IMR-90 (cell line): ENCODE measurements at regions not wholly inside any gene's neighbourhood (a gene's known extent, or its start where the extent isn't known, plus 50 kb on each side); places are given as distances from the start of the nearest gene placed in this dataset.

Experiments
- ATAC-seq: fragments of 200-7000 bp; cut with Tn5 transposase; 2 replicates; pipeline ENCODE4 v1.9.1; 2020; ENCODE audit warnings: low read depth, mild to moderate bottlenecking, moderate library complexity
- BruUV-seq: library from RNA; stranded (reverse); fragments of 400-500 nt; replicated peaks from 2 replicates; lab custom pipeline; 2021; lab: Mats Ljungman, UMichigan
- CTCF ChIA-PET: fragments of 300-600 bp; formaldehyde crosslinking; extraction: SDS; loops from one replicate; lab custom pipeline; 2021; ENCODE audit warnings: antibody characterized with exemption; lab: Yijun Ruan, JAX
- POLR2A ChIA-PET: fragments of 300-600 bp; sonication (Branson Sonifier 250); formaldehyde crosslinking; loops from one replicate; lab custom pipeline; 2022; ENCODE audit warnings: antibody characterized with exemption; ENCODE audit not compliant: unreplicated experiment; lab: Charles Lee
- DNase-seq: peaks from one replicate; pipeline ENCODE4 v3.0.0; 2013
- H2AFZ ChIP-seq: replicated peaks from 2 replicates; pipeline ENCODE3; 2013; ENCODE audit warnings: low read length, mild to moderate bottlenecking; ENCODE audit not compliant: poor library complexity
- H2AK5ac ChIP-seq: 2 replicates; pipeline ENCODE4 v1.6.1; 2013; ENCODE audit warnings: low read depth, low read length, inconsistent platforms
- H2AK9ac ChIP-seq: replicated peaks from 2 replicates; pipeline ENCODE3; 2013; ENCODE audit warnings: mild to moderate bottlenecking, low read depth, low read length, moderate library complexity; ENCODE audit not compliant: poor library complexity
- H2BK120ac ChIP-seq: 2 replicates; pipeline ENCODE4 v1.6.1; 2013; ENCODE audit warnings: low read depth, low read length, inconsistent platforms
- H2BK15ac ChIP-seq: 3 replicates; pipeline ENCODE4 v1.6.1; 2013; ENCODE audit warnings: low read depth, low read length, inconsistent platforms
- H2BK20ac ChIP-seq: 2 replicates; pipeline ENCODE4 v1.6.1; 2013; ENCODE audit warnings: low read depth, mild to moderate bottlenecking, inconsistent platforms, low read length, moderate library complexity
- H2BK5ac ChIP-seq: 2 replicates; pipeline ENCODE4 v1.6.1; 2013; ENCODE audit warnings: mild to moderate bottlenecking, low read depth, low read length, inconsistent platforms; ENCODE audit not compliant: poor library complexity, severe bottlenecking
- H3K14ac ChIP-seq: replicated peaks from 2 replicates; pipeline ENCODE4 v1.6.1; 2013; ENCODE audit warnings: low read depth, low read length, inconsistent platforms
- H3K18ac ChIP-seq: 2 replicates; pipeline ENCODE4 v1.6.1; 2013; ENCODE audit warnings: low read depth, low read length, control low read depth
- H3K23ac ChIP-seq: 2 replicates; pipeline ENCODE4 v1.6.1; 2013; ENCODE audit warnings: low read depth, low read length, inconsistent platforms
- H3K27ac ChIP-seq: 2 replicates; pipeline ENCODE4 v1.5.1; 2013; ENCODE audit warnings: mild to moderate bottlenecking, control low read depth, low read length; ENCODE audit not compliant: insufficient read depth
- H3K27me3 ChIP-seq: 2 replicates; pipeline ENCODE4 v1.6.1; 2013; ENCODE audit warnings: low read length; ENCODE audit not compliant: control insufficient read depth, insufficient read depth
- H3K36me3 ChIP-seq: 2 replicates; pipeline ENCODE4 v1.6.1; 2013; ENCODE audit warnings: low read length, mixed read lengths; ENCODE audit not compliant: control insufficient read depth, insufficient read depth
- H3K4ac ChIP-seq: 2 replicates; pipeline ENCODE4 v1.6.1; 2013; ENCODE audit warnings: low read depth, low read length, inconsistent platforms
- H3K4me1 ChIP-seq: 2 replicates; pipeline ENCODE4 v1.6.1; 2013; ENCODE audit warnings: low read length, mixed read lengths; ENCODE audit not compliant: control insufficient read depth, insufficient read depth
- H3K4me2 ChIP-seq: 2 replicates; pipeline ENCODE4 v1.6.1; 2013; ENCODE audit warnings: low read depth, mild to moderate bottlenecking, control low read depth, low read length, moderate library complexity
- H3K4me3 ChIP-seq: 2 replicates; pipeline ENCODE4 v1.5.1; 2013; ENCODE audit warnings: low read depth, mild to moderate bottlenecking, control low read depth, low read length, moderate library complexity; ENCODE audit not compliant: insufficient read depth
- H3K56ac ChIP-seq: 2 replicates; pipeline ENCODE4 v1.6.1; 2013; ENCODE audit warnings: low read length, inconsistent platforms; ENCODE audit not compliant: insufficient read depth; ENCODE audit errors: extremely low read depth
- H3K79me1 ChIP-seq, 2 experiments: 2 replicates each; pipeline ENCODE4 v1.6.1; 2013; ENCODE audit warnings: low read length in 2 of 2, inconsistent platforms in 1 of 2, low read depth in 1 of 2
- H3K9ac ChIP-seq: 2 replicates; pipeline ENCODE4 v1.6.1; 2013; ENCODE audit warnings: low read depth, low read length, control low read depth
- H3K9me1 ChIP-seq: 2 replicates; pipeline ENCODE4 v1.6.1; 2013; ENCODE audit warnings: low read length, inconsistent platforms; ENCODE audit not compliant: insufficient read depth
- H3K9me3 ChIP-seq: 2 replicates; pipeline ENCODE4 v1.6.1; 2013; ENCODE audit warnings: low read length; ENCODE audit not compliant: control insufficient read depth, insufficient read depth
- H4K20me1 ChIP-seq: 2 replicates; pipeline ENCODE4 v1.6.1; 2013; ENCODE audit warnings: low read length, inconsistent platforms; ENCODE audit not compliant: insufficient read depth
- H4K5ac ChIP-seq: 2 replicates; pipeline ENCODE4 v1.6.1; 2013; ENCODE audit warnings: mild to moderate bottlenecking, low read depth, low read length, control low read depth
- H4K8ac ChIP-seq, 2 experiments: 2 replicates each; pipeline ENCODE4 v1.6.1; 2013; ENCODE audit warnings: low read depth in 2 of 2, low read length in 2 of 2, control low read depth in 1 of 2, inconsistent platforms in 1 of 2
- H4K91ac ChIP-seq: 2 replicates; pipeline ENCODE4 v1.6.1; 2013; ENCODE audit warnings: low read depth, low read length, inconsistent platforms; ENCODE audit not compliant: insufficient read depth
- BHLHE40 ChIP-seq: fragments of 150-350 bp; IDR thresholded peaks from 2 replicates; pipeline ENCODE4 v1.6.1; 2016; ENCODE audit warnings: mild to moderate bottlenecking, low read depth, low read length
- CEBPB ChIP-seq: IDR thresholded peaks from 2 replicates; pipeline ENCODE4 v1.6.1; 2012; ENCODE audit warnings: low read depth, low read length, improper control_type of control experiment
- FOS ChIP-seq: fragments of 150-350 bp; IDR thresholded peaks from 2 replicates; pipeline ENCODE4 v1.6.1; 2016; ENCODE audit warnings: low read depth, low read length
- MAFK ChIP-seq: IDR thresholded peaks from 2 replicates; pipeline ENCODE4 v1.6.1; 2012; ENCODE audit warnings: low read depth, low read length, improper control_type of control experiment
- NFE2L2 ChIP-seq: fragments of 150-350 bp; IDR thresholded peaks from 2 replicates; pipeline ENCODE4 v1.6.1; 2016; ENCODE audit warnings: low read depth, mild to moderate bottlenecking, low read length
- POLR2A ChIP-seq: IDR thresholded peaks from 2 replicates; pipeline ENCODE4 v1.6.1; 2012; ENCODE audit warnings: mild to moderate bottlenecking, low read depth, low read length
- RCOR1 ChIP-seq: IDR thresholded peaks from 2 replicates; pipeline ENCODE4 v1.6.1; 2012; ENCODE audit warnings: mild to moderate bottlenecking, low read length, improper control_type of control experiment; ENCODE audit not compliant: insufficient replicate concordance
- RFX5 ChIP-seq: IDR thresholded peaks from 2 replicates; pipeline ENCODE4 v1.8.0; 2012; ENCODE audit warnings: low read depth, mild to moderate bottlenecking, low read length, moderate library complexity
- SMC3 ChIP-seq: fragments of 150-350 bp; IDR thresholded peaks from 2 replicates; pipeline ENCODE4 v1.6.1; 2016; ENCODE audit warnings: low read depth, mild to moderate bottlenecking, antibody characterized with exemption, low read length, moderate library complexity
- USF2 ChIP-seq: fragments of 150-350 bp; IDR thresholded peaks from 2 replicates; pipeline ENCODE4 v1.6.1; 2017; ENCODE audit warnings: mild to moderate bottlenecking, antibody characterized with exemption, low read length, low read depth
- WGBS, 2 experiments: methylation state at CpG; one replicate each; pipeline versions ENCODE4 v1.1.5 to v1.1.7; 2013; ENCODE audit warnings: missing lambda C conversion rate in 2 of 2; ENCODE audit not compliant: insufficient read length in 1 of 2; ENCODE audit errors: extremely low coverage in 2 of 2; 5-methylcytosine and 5-hydroxymethylcytosine counted together
- dilution Hi-C: fragments of 300-500 bp; cut with HindIII; formaldehyde crosslinking; loops from one replicate; pipeline ENCODE4 v1.14.3; 2018; ENCODE audit warnings: low sequenced_read_pairs; ENCODE audit not compliant: unreplicated experiment
- in situ Hi-C: fragments of 300-500 bp; cut with MboI; formaldehyde crosslinking; loops from 3 replicates; pipeline ENCODE4 v1.14.3; 2019; ENCODE audit warnings: low sequenced_read_pairs, inconsistent platforms, mixed read lengths
- intact Hi-C: fragments of 100-400 bp; cut with micrococcal nuclease; formaldehyde crosslinking; loops from 2 replicates; pipeline ENCODE4 v1.10.0; 2022

- ChIA-PET POLR2A (no interaction called here), CTCF (no interaction called here)
Observed at GRCh38 chr20:54407459-54407858, 67.9 kb upstream of the DOK5 start.

More at GRCh38 chr20:54407459-54407858, 67.9 kb upstream of the DOK5 start:
- Histone ChIP-seq H3K27me3 (no peaks in the 10 kb centered on the region; the same call in 1 of the 2 replicates), H3K14ac (no peak overlapping the region), H4K20me1 (no peaks in the 10 kb centered on the region), H4K5ac (no peak overlapping the region), H3K56ac (no peak overlapping the region), H4K8ac (no peak overlapping the region), H3K27ac (no peak overlapping the region), H3K9ac (no peak overlapping the region), H3K4me1 (no peaks in the 10 kb centered on the region), H2BK15ac (no peak overlapping the region), H3K4ac (no peak overlapping the region), H3K4me3 (no peak overlapping the region), H2BK5ac (no peak overlapping the region), H4K91ac (no peak overlapping the region), H3K9me1 (no peaks in the 10 kb centered on the region), H3K23ac (no peak overlapping the region), H3K79me1 (no peaks in the 10 kb centered on the region), H3K4me2 (no peak overlapping the region), H2BK120ac (no peak overlapping the region), H2AFZ (no peak overlapping the region), H3K36me3 (no peaks in the 10 kb centered on the region), H3K9me3 (no peaks in the 10 kb centered on the region), H2BK20ac (no peak overlapping the region), H2AK5ac (no peak overlapping the region), H3K18ac (no peak overlapping the region), H2AK9ac (no peak overlapping the region)
- no peak for TF ChIP-seq BHLHE40
- no peak for TF ChIP-seq FOS
- no peak for TF ChIP-seq RCOR1
- TF ChIP-seq NFE2L2: no peak
- TF ChIP-seq USF2: no peak
- no peak for TF ChIP-seq POLR2A
- no peak for TF ChIP-seq SMC3
- TF ChIP-seq MAFK: no peak
- TF ChIP-seq RFX5: no peak
- TF ChIP-seq CEBPB: no peak
- WGBS, 2 experiments: no CpG with 5 or more reads among the region's 6 CpGs
- intact Hi-C loops (no loop called here), dilution Hi-C loops (no loop called here), in situ Hi-C loops (no loop called here)
- no TSS peak for BruUV-seq
- DNase-seq (no peak), ATAC-seq (no peak)
